Neural cell (in vitro differentiated cells): ENCODE measurements at regions not wholly inside any gene's neighbourhood (a gene's known extent, or its start where the extent isn't known, plus 50 kb on each side); places are given as distances from the start of the nearest gene placed in this dataset.

Source experiments
- H2AFZ ChIP-seq: fragments of 200-600, 300-800 bp; sonication (generic), shearing (Covaris generic); 2 replicates; pipeline ENCODE4 v1.6.0; 2014; ENCODE audit warnings: low read depth, mild to moderate bottlenecking, antibody characterized with exemption, low read length, moderate library complexity
- H3F3A ChIP-seq: fragments of 200-600 bp; shearing (Covaris generic); 2 replicates; pipeline ENCODE4 v1.6.1; 2016; ENCODE audit warnings: mild to moderate bottlenecking, moderate library complexity, mixed read lengths, antibody characterized with exemption, low read length; ENCODE audit not compliant: insufficient read depth, poor library complexity, severe bottlenecking
- H3K27ac ChIP-seq: fragments of 200-600, 300-800 bp; sonication (generic), shearing (Covaris generic); 2 replicates; pipeline ENCODE4 v1.5.1; 2014; ENCODE audit warnings: mild to moderate bottlenecking, low read length, moderate library complexity
- H3K27me3 ChIP-seq: fragments of 300-800, 200-600 bp; sonication (generic), shearing (Covaris generic); 2 replicates; pipeline ENCODE4 v1.6.0; 2014; ENCODE audit warnings: mild to moderate bottlenecking, low read depth, low read length, moderate library complexity; ENCODE audit not compliant: insufficient read depth
- H3K36me3 ChIP-seq: fragments of 300-800, 200-600 bp; sonication (generic), shearing (Covaris generic); 2 replicates; pipeline ENCODE4 v1.5.1; 2014; ENCODE audit warnings: mild to moderate bottlenecking, antibody characterized with exemption, low read length, moderate library complexity; ENCODE audit not compliant: insufficient read depth
- H3K4me2 ChIP-seq: fragments of 300-800, 200-600 bp; sonication (generic), shearing (Covaris generic); 2 replicates; pipeline ENCODE4 v1.6.0; 2014; ENCODE audit warnings: mild to moderate bottlenecking, low read length
- H3K4me3 ChIP-seq: fragments of 300-800, 200-600 bp; sonication (generic), shearing (Covaris generic); 2 replicates; pipeline ENCODE4 v1.5.1; 2014; ENCODE audit warnings: mild to moderate bottlenecking, low read length, moderate library complexity
- H3K79me2 ChIP-seq: fragments of 200-600 bp; shearing (Covaris generic); replicated peaks from 2 replicates; pipeline ENCODE4 v1.6.0; 2014; ENCODE audit warnings: mild to moderate bottlenecking, low read length, moderate library complexity; ENCODE audit not compliant: insufficient read depth
- H3K9ac ChIP-seq: fragments of 300-800, 200-600 bp; sonication (generic), shearing (Covaris generic); 2 replicates; pipeline ENCODE4 v1.6.1; 2016; ENCODE audit warnings: mild to moderate bottlenecking, low read length, mixed read lengths
- H3K9me2 ChIP-seq: fragments of 200-600 bp; shearing (Covaris generic); 2 replicates; pipeline ENCODE4 v1.6.1; 2016; ENCODE audit warnings: mild to moderate bottlenecking, low read length, mixed read lengths; ENCODE audit not compliant: insufficient read depth
- H3K9me3 ChIP-seq: fragments of 200-600, 300-800 bp; sonication (generic), shearing (Covaris generic); 2 replicates; pipeline ENCODE4 v1.6.1; 2016; ENCODE audit warnings: mild to moderate bottlenecking, mixed run types, low read length, moderate library complexity, mixed read lengths
- H4K20me1 ChIP-seq: fragments of 200-600 bp; shearing (Covaris generic); 2 replicates; pipeline ENCODE4 v1.6.1; 2016; ENCODE audit warnings: mild to moderate bottlenecking, mixed run types; ENCODE audit not compliant: insufficient read depth
- EP300 ChIP-seq: fragments of 450-650 bp; conservative IDR thresholded peaks from 2 replicates; pipeline ENCODE4 v1.6.1; 2014; ENCODE audit warnings: antibody characterized with exemption, mild to moderate bottlenecking, moderate library complexity; ENCODE audit not compliant: poor library complexity, severe bottlenecking
- EZH2 ChIP-seq: fragments of 200-600, 300-800 bp; shearing (Covaris generic), sonication (generic); IDR thresholded peaks from 2 replicates; pipeline ENCODE4 v1.6.1; 2014; ENCODE audit warnings: antibody characterized with exemption, low read length, borderline replicate concordance, mild to moderate bottlenecking; ENCODE audit not compliant: insufficient read depth, poor library complexity, severe bottlenecking
- MXI1 ChIP-seq: fragments of 450-650 bp; conservative IDR thresholded peaks from 2 replicates; pipeline ENCODE4 v1.6.1; 2014; ENCODE audit warnings: antibody characterized with exemption, mild to moderate bottlenecking; ENCODE audit not compliant: poor library complexity, severe bottlenecking
- POLR2AphosphoS5 ChIP-seq: IDR thresholded peaks from 2 replicates; pipeline ENCODE4 v1.6.1; 2012
- RAD21 ChIP-seq: fragments of 450-650 bp; conservative IDR thresholded peaks from 2 replicates; pipeline ENCODE4 v1.6.1; 2014; ENCODE audit warnings: antibody characterized with exemption, mild to moderate bottlenecking, moderate library complexity
- SMC3 ChIP-seq: fragments of 450-650 bp; conservative IDR thresholded peaks from 2 replicates; pipeline ENCODE4 v1.6.1; 2014; ENCODE audit warnings: antibody characterized with exemption, mild to moderate bottlenecking, moderate library complexity; ENCODE audit not compliant: poor library complexity
- TAF1 ChIP-seq: IDR thresholded peaks from 2 replicates; pipeline ENCODE4 v1.6.1; 2012; ENCODE audit warnings: low read depth
- TF ChIP-seq, protein P1 (sequence below): fragments of 450-650 bp; IDR thresholded peaks from 2 replicates; pipeline ENCODE4 v1.5.1; 2014; ENCODE audit warnings: antibody characterized with exemption, mild to moderate bottlenecking, moderate library complexity; ENCODE audit not compliant: poor library complexity, severe bottlenecking
- TF ChIP-seq, protein P2 (sequence below): IDR thresholded peaks from 2 replicates; pipeline ENCODE4 v1.6.1; 2012; ENCODE audit warnings: borderline replicate concordance

- H3K36me3 ChIP-seq, result no peaks in the 10 kb centered on the region
- H2AFZ ChIP-seq, result no peak overlapping the region
- no peaks in the 10 kb centered on the region for H3K9me3 ChIP-seq
- no peaks in the 10 kb centered on the region for H3K79me2 ChIP-seq
- H3K4me2 ChIP-seq, result no peak overlapping the region
- no peak overlapping the region for H3K27ac ChIP-seq
- H3K27me3 ChIP-seq, result no peaks in the 10 kb centered on the region
- H3K4me3 ChIP-seq, result no peak overlapping the region
- no peaks in the 10 kb centered on the region for H3K9me2 ChIP-seq
- H3K9ac ChIP-seq, result no peak overlapping the region
- TF ChIP-seq POLR2AphosphoS5, result no peak
- TF ChIP-seq, protein P1, sequence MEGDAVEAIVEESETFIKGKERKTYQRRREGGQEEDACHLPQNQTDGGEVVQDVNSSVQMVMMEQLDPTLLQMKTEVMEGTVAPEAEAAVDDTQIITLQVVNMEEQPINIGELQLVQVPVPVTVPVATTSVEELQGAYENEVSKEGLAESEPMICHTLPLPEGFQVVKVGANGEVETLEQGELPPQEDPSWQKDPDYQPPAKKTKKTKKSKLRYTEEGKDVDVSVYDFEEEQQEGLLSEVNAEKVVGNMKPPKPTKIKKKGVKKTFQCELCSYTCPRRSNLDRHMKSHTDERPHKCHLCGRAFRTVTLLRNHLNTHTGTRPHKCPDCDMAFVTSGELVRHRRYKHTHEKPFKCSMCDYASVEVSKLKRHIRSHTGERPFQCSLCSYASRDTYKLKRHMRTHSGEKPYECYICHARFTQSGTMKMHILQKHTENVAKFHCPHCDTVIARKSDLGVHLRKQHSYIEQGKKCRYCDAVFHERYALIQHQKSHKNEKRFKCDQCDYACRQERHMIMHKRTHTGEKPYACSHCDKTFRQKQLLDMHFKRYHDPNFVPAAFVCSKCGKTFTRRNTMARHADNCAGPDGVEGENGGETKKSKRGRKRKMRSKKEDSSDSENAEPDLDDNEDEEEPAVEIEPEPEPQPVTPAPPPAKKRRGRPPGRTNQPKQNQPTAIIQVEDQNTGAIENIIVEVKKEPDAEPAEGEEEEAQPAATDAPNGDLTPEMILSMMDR, result no peak
- TF ChIP-seq SMC3, result no peak
- TF ChIP-seq TAF1, result no peak
- no peak for TF ChIP-seq RAD21
- TF ChIP-seq EZH2, result no peak
- TF ChIP-seq EP300, result no peak
- no peak for TF ChIP-seq MXI1
- TF ChIP-seq, protein P2, sequence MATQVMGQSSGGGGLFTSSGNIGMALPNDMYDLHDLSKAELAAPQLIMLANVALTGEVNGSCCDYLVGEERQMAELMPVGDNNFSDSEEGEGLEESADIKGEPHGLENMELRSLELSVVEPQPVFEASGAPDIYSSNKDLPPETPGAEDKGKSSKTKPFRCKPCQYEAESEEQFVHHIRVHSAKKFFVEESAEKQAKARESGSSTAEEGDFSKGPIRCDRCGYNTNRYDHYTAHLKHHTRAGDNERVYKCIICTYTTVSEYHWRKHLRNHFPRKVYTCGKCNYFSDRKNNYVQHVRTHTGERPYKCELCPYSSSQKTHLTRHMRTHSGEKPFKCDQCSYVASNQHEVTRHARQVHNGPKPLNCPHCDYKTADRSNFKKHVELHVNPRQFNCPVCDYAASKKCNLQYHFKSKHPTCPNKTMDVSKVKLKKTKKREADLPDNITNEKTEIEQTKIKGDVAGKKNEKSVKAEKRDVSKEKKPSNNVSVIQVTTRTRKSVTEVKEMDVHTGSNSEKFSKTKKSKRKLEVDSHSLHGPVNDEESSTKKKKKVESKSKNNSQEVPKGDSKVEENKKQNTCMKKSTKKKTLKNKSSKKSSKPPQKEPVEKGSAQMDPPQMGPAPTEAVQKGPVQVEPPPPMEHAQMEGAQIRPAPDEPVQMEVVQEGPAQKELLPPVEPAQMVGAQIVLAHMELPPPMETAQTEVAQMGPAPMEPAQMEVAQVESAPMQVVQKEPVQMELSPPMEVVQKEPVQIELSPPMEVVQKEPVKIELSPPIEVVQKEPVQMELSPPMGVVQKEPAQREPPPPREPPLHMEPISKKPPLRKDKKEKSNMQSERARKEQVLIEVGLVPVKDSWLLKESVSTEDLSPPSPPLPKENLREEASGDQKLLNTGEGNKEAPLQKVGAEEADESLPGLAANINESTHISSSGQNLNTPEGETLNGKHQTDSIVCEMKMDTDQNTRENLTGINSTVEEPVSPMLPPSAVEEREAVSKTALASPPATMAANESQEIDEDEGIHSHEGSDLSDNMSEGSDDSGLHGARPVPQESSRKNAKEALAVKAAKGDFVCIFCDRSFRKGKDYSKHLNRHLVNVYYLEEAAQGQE, result no peak
- H4K20me1 ChIP-seq, result no peaks in the 10 kb centered on the region
- no peaks in the 10 kb centered on the region for H3F3A ChIP-seq
Observed at GRCh38 chr12:46884362-46884761, 58.6 kb upstream of the SLC38A4 start.

GRCh38 chr12:46886541-46887041, 60.8 kb upstream of the SLC38A4 start:
- no peak overlapping the region for H3K4me3 ChIP-seq
- H2AFZ ChIP-seq, result no peak overlapping the region
- no peaks in the 10 kb centered on the region for H3K27me3 ChIP-seq
- no peaks in the 10 kb centered on the region for H3K79me2 ChIP-seq
- no peaks in the 10 kb centered on the region for H3K9me3 ChIP-seq
- no peaks in the 10 kb centered on the region for H4K20me1 ChIP-seq
- no peak overlapping the region for H3K9ac ChIP-seq
- TF ChIP-seq RAD21 (no peak), EZH2 (no peak), MXI1 (no peak), SMC3 (no peak), POLR2AphosphoS5 (no peak)
- TF ChIP-seq, protein P1, result no peak
- TF ChIP-seq, protein P2, result no peak
- no peak overlapping the region for H3K4me2 ChIP-seq
- no peaks in the 10 kb centered on the region for H3K36me3 ChIP-seq
- no peaks in the 10 kb centered on the region for H3K9me2 ChIP-seq
- no peaks in the 10 kb centered on the region for H3F3A ChIP-seq
- no peak overlapping the region for H3K27ac ChIP-seq
